ENCODE measurements at regions not wholly inside any gene's neighbourhood (a gene's known extent, or its start where the extent isn't known, plus 50 kb on each side); places are given as distances from the start of the nearest gene placed in this dataset.
"Not testable (repeated sequence)": the region's sequence is repeated elsewhere in the genome, so short reads cannot be mapped to it uniquely, and the experiment has no call there.

GRCh38 chr16:8109510-8110369 lies 480.6 kb downstream of the TMEM114 start:
- FAIRE-seq: no peak

- FAIRE-seq: no peak
These were observed 481.3 kb downstream of the TMEM114 start for GRCh38 chr16:8108991-8109509.

- no peak for FAIRE-seq
These were observed 483.0 kb downstream of the TMEM114 start for GRCh38 chr16:8107296-8107695.

- no peak for FAIRE-seq
These were observed 486.5 kb downstream of the TMEM114 start for GRCh38 chr16:8103649-8104289.

GRCh38 chr16:8099586-8099985 lies 490.7 kb downstream of the TMEM114 start:
- no peak for FAIRE-seq

GRCh38 chr16:8098947-8099512 lies 491.3 kb downstream of the TMEM114 start:
- no peak for FAIRE-seq

- FAIRE-seq: no peak
These were observed 494.1 kb downstream of the TMEM114 start for GRCh38 chr16:8096211-8096610.

GRCh38 chr16:8094696-8095095 lies 495.6 kb downstream of the TMEM114 start:
- no peak for FAIRE-seq

- no peak for FAIRE-seq
These were observed 501.4 kb downstream of the TMEM114 start for GRCh38 chr16:8088820-8089338.

- FAIRE-seq: no peak
These were observed 502.6 kb downstream of the TMEM114 start for GRCh38 chr16:8087597-8088289.

- FAIRE-seq: no peak
These were observed 503.2 kb downstream of the TMEM114 start for GRCh38 chr16:8087146-8087545.

- no peak for FAIRE-seq
These were observed 505.4 kb downstream of the TMEM114 start for GRCh38 chr16:8084882-8085281.

- no peak for FAIRE-seq
These were observed 506.0 kb downstream of the TMEM114 start for GRCh38 chr16:8084302-8084701.

- no peak for FAIRE-seq
These were observed 506.8 kb downstream of the TMEM114 start for GRCh38 chr16:8083560-8083959.

GRCh38 chr16:8080817-8081216 lies 509.5 kb downstream of the TMEM114 start:
- no peak for FAIRE-seq

GRCh38 chr16:8075271-8075670 lies 515.0 kb downstream of the TMEM114 start:
- no peak for FAIRE-seq

- no peak for FAIRE-seq
These were observed 519.8 kb downstream of the TMEM114 start for GRCh38 chr16:8070506-8070905.

- FAIRE-seq: not testable (repeated sequence)
These were observed 522.1 kb downstream of the TMEM114 start for GRCh38 chr16:8068225-8068624.

GRCh38 chr16:8063159-8063558 lies 527.2 kb downstream of the TMEM114 start:
- FAIRE-seq: no peak

GRCh38 chr16:8062677-8063076 lies 527.6 kb downstream of the TMEM114 start:
- FAIRE-seq: no peak

- FAIRE-seq: no peak
These were observed 534.5 kb downstream of the TMEM114 start for GRCh38 chr16:8055761-8056160.

- FAIRE-seq: no peak
These were observed 536.9 kb downstream of the TMEM114 start for GRCh38 chr16:8053437-8053836.

- FAIRE-seq: no peak
These were observed 541.9 kb downstream of the TMEM114 start for GRCh38 chr16:8048433-8048832.
